ENCODE measurements at regions not wholly inside any gene's neighbourhood (a gene's known extent, or its start where the extent isn't known, plus 50 kb on each side); places are given as distances from the start of the nearest gene placed in this dataset.

GRCh38 chr18:38257661-38258060 is 692.1 kb upstream of the CELF4 start:
- no peak for TF ChIP-seq POLR2A (IDR thresholded peaks at IDR 0.05)
- no peak for TF ChIP-seq POLR2AphosphoS5 (IDR thresholded peaks at IDR 0.05)
- no peak for TF ChIP-seq EP300 (IDR thresholded peaks at IDR 0.05; ENCODE audit: low read depth)
- no peak for TF ChIP-seq CTCF (IDR thresholded peaks at IDR 0.05)
